Embryonic facial prominence (tissue), 1 donor: ENCODE measurements at regions not wholly inside any gene's neighbourhood (a gene's known extent, or its start where the extent isn't known, plus 50 kb on each side); places are given as distances from the start of the nearest gene placed in this dataset.
"Not testable (repeated sequence)": the region's sequence is repeated elsewhere in the genome, so short reads cannot be mapped to it uniquely, and the experiment has no call there.

Experiments used
- DNase-seq: peaks from one replicate; pipeline ENCODE4 v3.0.0-alpha.2; 2016; ENCODE audit errors: extremely low spot score

DNA sequence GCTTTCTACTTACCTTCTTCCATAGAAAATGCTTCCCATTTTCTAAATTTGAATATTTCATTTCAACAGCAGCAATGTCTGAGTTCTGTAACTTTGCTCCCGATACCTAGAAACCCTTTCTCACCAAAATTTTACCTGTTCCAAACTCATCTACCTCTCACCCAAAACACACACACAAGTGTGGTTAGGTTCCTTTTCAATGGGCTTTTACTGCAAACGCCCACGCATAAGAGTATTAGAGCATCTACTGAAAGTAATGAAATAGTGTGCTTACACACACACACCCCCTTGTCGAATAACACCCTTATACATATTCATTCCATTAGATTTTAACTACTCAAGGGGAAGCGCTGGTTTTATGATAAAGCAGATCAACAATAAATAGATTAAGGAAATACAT lies 610.3 kb upstream of the AADAT start:
- DNase-seq = no peak

GRCh38 chr4:170698334-170698733 lies 608.6 kb upstream of the AADAT start:
- no peak for DNase-seq

GRCh38 chr4:170697845-170698244 lies 608.1 kb upstream of the AADAT start:
- DNase-seq = no peak

DNA sequence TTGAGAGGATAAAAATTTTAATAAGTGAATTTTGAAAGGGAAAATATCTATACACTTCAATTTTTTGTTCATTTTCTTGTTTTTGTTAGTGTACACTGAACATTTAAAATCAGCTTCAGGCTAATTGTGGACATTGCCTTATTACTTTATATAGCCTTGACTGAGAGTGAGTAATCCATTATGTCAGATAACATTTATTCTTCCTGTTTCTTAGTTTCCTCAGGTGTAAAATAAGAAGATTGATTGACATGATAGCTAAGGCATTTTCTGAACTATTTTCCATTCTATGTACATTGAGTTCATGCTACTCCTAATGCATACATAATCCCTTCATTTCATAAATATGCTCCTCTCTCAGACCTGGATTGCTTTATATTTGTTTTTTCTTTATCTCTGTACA lies 607.3 kb upstream of the AADAT start:
- no peak for DNase-seq

GRCh38 chr4:170691168-170691567 lies 601.4 kb upstream of the AADAT start:
- DNase-seq = no peak

- DNase-seq = no peak
These were observed 598.0 kb upstream of the AADAT start for GRCh38 chr4:170687751-170688150.

DNA sequence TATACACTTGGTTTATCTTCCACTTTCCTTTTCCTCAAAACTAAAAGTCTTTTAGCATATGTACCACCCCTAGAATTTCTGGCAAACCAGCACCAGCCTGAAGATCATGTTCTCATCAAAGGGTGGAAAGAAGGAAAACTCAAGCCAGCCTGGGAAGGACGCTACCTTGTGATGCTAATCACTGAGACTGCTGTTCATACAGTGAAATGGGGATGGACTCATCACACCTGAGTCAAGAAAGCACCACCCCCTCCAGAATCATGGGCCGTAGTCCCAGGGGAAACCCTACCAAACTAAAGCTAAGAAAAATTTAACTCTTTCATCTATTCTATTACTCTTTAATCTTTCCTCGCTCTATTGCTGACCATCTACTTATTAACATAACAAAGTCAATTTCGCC lies 595.9 kb upstream of the AADAT start:
- not testable (repeated sequence) for DNase-seq

- DNase-seq = no peak
These were observed 593.0 kb upstream of the AADAT start for GRCh38 chr4:170682558-170683294.

DNA sequence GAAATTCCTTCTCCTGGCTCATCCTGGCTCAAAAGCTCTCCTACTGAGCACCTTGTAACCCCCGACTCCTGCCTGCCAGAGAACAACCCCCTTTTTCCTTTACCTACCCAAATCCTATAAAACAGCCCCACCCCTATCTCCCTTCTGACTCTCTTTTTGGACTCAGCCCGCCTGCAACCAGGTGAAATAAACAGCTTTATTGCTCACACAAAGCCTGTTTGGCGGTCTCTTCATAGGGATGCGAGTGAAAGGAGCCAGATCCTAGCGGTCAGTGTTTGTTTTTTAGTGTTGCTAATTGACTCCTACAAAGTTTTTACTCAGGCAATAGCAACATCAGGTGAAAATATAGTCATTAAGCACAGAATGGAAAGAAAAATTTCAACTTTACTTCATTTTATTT lies 592.3 kb upstream of the AADAT start:
- DNase-seq = not testable (repeated sequence)

GRCh38 chr4:170675568-170676262 lies 586.0 kb upstream of the AADAT start:
- no peak for DNase-seq

GRCh38 chr4:170674176-170674575 lies 584.4 kb upstream of the AADAT start:
- DNase-seq = no peak

GRCh38 chr4:170672381-170672965 lies 582.7 kb upstream of the AADAT start:
- DNase-seq = no peak

DNA sequence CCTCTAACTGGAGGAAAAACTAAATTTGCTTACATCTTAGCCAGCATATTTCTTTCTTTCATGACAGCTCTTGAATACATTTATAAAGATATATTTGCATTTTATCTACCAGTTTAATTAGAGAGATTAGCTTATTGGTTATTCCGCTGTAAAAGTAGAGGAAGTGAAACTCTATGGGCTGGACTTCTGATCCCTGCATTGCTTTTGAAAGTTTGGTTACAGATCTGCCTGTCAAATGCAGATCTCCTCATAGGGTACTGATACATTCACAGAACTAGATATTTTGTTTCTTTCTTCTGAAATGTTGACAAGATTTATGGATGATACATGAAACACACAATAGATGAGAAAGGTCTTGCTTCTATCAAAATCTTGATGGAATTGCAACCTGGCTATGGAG lies 581.4 kb upstream of the AADAT start:
- DNase-seq = no peak

- DNase-seq = no peak
These were observed 578.1 kb upstream of the AADAT start for GRCh38 chr4:170667814-170668213.

- DNase-seq = no peak
These were observed 577.2 kb upstream of the AADAT start for GRCh38 chr4:170666909-170667308.

- no peak for DNase-seq
These were observed 572.5 kb upstream of the AADAT start for GRCh38 chr4:170662250-170662649.

DNA sequence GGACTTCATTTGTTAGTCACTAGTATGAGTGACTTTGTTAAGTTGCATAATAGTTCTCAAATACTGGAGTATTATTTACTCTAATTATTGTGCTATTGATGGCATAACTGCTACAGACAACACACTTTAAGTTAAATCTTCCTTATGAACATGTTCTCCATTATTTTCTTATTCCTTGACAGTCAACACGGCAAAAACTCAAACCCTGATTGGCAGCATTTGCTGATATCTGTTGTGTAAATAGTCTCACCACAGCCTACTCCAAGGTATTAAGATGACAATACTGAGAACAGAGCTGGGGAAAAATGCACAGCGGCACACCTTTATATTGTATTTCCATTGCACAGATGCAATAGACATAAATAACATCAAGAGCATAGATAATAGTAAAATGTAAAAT lies 568.0 kb upstream of the AADAT start:
- DNase-seq = no peak

GRCh38 chr4:170656506-170656905 lies 566.8 kb upstream of the AADAT start:
- no peak for DNase-seq

GRCh38 chr4:170652571-170652970 lies 562.8 kb upstream of the AADAT start:
- DNase-seq = no peak

GRCh38 chr4:170651786-170652185 lies 562.0 kb upstream of the AADAT start:
- DNase-seq = no peak

DNA sequence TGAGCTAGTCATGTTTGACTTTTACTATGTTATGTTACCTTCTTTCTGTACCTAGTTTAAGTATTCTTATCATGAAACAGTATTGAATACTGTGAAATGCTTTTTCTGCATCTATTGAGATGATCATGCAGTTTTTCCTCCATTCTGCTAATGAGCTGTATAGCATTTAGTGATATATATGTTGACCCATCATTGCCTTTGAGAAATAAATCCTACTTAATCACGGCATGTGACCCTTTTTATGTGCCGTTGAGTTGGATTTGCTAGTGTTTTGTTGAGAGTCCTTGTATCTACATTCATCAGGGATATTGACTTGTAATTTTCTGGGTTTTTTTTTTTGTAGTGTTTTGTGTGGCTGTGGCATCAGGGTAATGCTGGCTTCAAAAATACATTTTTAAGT lies 537.7 kb upstream of the AADAT start:
- DNase-seq = no peak

GRCh38 chr4:170623899-170624298 lies 534.1 kb upstream of the AADAT start:
- DNase-seq = no peak

DNA sequence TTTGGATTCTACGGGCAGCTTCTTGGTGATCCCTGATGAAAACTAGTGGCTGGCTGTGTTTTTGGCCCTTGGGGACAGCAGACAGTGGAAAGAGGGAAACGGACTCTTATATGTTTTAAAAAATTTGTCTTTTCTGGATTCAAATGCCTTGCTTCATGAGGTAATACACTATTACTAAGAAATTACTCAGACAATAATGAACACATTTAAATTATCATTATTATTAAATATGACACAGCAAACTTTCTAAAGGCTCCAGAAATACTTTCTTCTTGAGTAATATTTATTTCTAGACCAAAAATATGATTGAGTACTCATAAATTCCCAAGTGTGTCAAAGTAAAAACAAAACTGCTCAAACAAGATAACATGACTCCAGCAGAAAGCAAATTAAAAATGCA lies 520.7 kb upstream of the AADAT start:
- no peak for DNase-seq
